ENCODE measurements at regions not wholly inside any gene's neighbourhood (a gene's known extent, or its start where the extent isn't known, plus 50 kb on each side); places are given as distances from the start of the nearest gene placed in this dataset.

DNA sequence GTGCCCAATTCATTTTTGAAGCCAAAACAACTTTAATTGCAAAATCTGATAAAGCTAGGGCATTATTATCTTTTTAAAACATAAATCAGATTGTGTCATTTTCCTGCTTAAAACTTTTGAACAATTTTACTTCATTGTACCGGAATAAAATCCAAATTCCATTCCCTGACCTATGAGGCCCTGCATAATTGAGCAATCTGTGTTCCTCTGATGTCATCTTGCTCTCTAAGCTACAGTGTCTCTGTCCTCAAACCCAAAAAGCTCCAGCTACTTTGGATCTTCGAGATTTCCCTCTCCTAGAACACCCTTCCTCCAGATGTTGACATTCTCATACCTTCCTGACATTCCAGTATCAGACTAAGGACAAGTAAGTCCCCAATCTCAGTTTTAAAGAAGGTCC lies 395.9 kb downstream of the LRATD1 start:
- Histone ChIP-seq H3K23me2 (ENCODE audit: low read depth, low read length) (no peaks in the 10 kb centered on the region), H2AK5ac (ENCODE audit: low read depth, low read length) (no peak overlapping the region), H3K79me2 (ENCODE audit: control insufficient read depth in 1 of 2, insufficient read depth in 2 of 2, low read length in 2 of 2) (no peaks in the 10 kb centered on the region), H3K18ac (ENCODE audit: extremely low read depth, low read length) (no peak overlapping the region), H3K9me3 (ENCODE audit: insufficient read depth in 2 of 2, low read depth in 1 of 2, low read length in 1 of 2) (no peaks in the 10 kb centered on the region), H3K4me1 (replicated peaks in 1 of 4; ENCODE audit: control insufficient read depth in 3 of 4, insufficient read depth in 4 of 4, low read length in 3 of 4) (no peaks in the 10 kb centered on the region), H4K8ac (ENCODE audit: extremely low read depth, insufficient read depth, low read length) (no peak overlapping the region), H3K9ac (replicated peaks in 1 of 4; ENCODE audit: extremely low read depth in 1 of 4, low read depth in 3 of 4, low read length in 3 of 4) (no peak overlapping the region; a peak in 2 of 7 replicates), H2BK5ac (ENCODE audit: low read depth, low read length) (no peak overlapping the region), H3K23ac (ENCODE audit: insufficient read length) (no peak overlapping the region), H3K4ac (replicated peaks; ENCODE audit: insufficient read length, low read depth, low read length) (no peak overlapping the region), H3K79me1 (ENCODE audit: low read depth, low read length) (no peaks in the 10 kb centered on the region), H2BK12ac (ENCODE audit: low read depth, low read length) (no peak overlapping the region), H2BK120ac (replicated peaks; ENCODE audit: low read depth, low read length) (no peak overlapping the region), H3K36me3 (ENCODE audit: control insufficient read depth in 2 of 4, insufficient read depth in 4 of 4, low read length in 3 of 4) (no peaks in the 10 kb centered on the region), H3K4me2 (ENCODE audit: insufficient read depth in 1 of 2, low read depth in 2 of 2, low read length in 2 of 2) (no peak overlapping the region), H3K14ac (ENCODE audit: insufficient read length) (no peak overlapping the region), H4K5ac (ENCODE audit: insufficient read length, low read depth, low read length) (no peak overlapping the region), H2AFZ (ENCODE audit: low read length) (no peak overlapping the region), H3K4me3 (ENCODE audit: extremely low read depth in 1 of 4, insufficient read depth in 2 of 4, low read depth in 3 of 4, low read length in 4 of 4) (no peak overlapping the region), H3K27me3 (replicated peaks in 1 of 4; ENCODE audit: control insufficient read depth in 3 of 4, extremely low read depth in 1 of 4, insufficient read depth in 3 of 4, low read length in 3 of 4) (no peaks in the 10 kb centered on the region), H3K27ac (ENCODE audit: low read depth, low read length) (no peak overlapping the region), H3K56ac (replicated peaks; ENCODE audit: insufficient read length, low read depth, low read length) (no peak overlapping the region), H4K20me1 (replicated peaks in 1 of 2; ENCODE audit: control insufficient read depth in 1 of 2, insufficient read depth in 2 of 2, low read length in 2 of 2) (no peaks in the 10 kb centered on the region), H2BK15ac (ENCODE audit: low read length) (no peak overlapping the region), H4K91ac (replicated peaks; ENCODE audit: insufficient read length, low read length) (no peak overlapping the region), H2BK20ac (ENCODE audit: low read length) (no peak overlapping the region)
- DNase-seq (ENCODE audit: low read depth in 1 of 2, low spot score in 2 of 2) (no peak), FAIRE-seq (no peak)
- WGBS, 2 experiments (ENCODE audit: extremely low coverage in 1 of 2, insufficient coverage in 1 of 2, insufficient read length in 1 of 2, insufficient replicate concordance in 2 of 2, low coverage in 1 of 2, low lambda C conversion rate in 2 of 2, missing lambda C conversion rate in 1 of 2): 90% methylated on average over 2 of the region's 2 CpGs; no CpG with 5 or more reads in 1 of the 2 experiments
- CTCF ChIA-PET (ENCODE audit: partially characterized antibody): interaction anchor here (1.0 to 1.9 kb wide), 2 partner anchors 29 to 32 kb away, joined by 4 to 8 read pairs; no protein-coding TSS in a partner anchor
- POLR2A ChIA-PET (ENCODE audit: partially characterized antibody): no interaction called here
- TF ChIP-seq SRF (IDR thresholded peaks at IDR 0.05; ENCODE audit: low read depth, low read length): no peak
- no peak for TF ChIP-seq MAFK (IDR thresholded peaks at IDR 0.05; ENCODE audit: low read depth, low read length)
- TF ChIP-seq YY1 (IDR thresholded peaks at IDR 0.05; ENCODE audit: low read depth, low read length): no peak
- no peak for TF ChIP-seq TCF12 (IDR thresholded peaks at IDR 0.05; ENCODE audit: low read depth, low read length)
- TF ChIP-seq SAP30 (IDR thresholded peaks at IDR 0.05; ENCODE audit: insufficient read depth, insufficient replicate concordance, low read length): no peak
- no peak for TF ChIP-seq SP1 (IDR thresholded peaks at IDR 0.05; ENCODE audit: low read depth, low read length)
